Breast epithelium (tissue), 4 donors: ENCODE measurements at regions not wholly inside any gene's neighbourhood (a gene's known extent, or its start where the extent isn't known, plus 50 kb on each side); places are given as distances from the start of the nearest gene placed in this dataset.

Experiments
- DNase-seq, 2 donors: peaks; one replicate each; pipeline ENCODE4 v3.0.0-alpha.2; 2019; ENCODE audit warnings: low spot score in 2 of 2
- H3K27ac ChIP-seq, 2 donors: fragments of 200-600 bp; sonication (generic) in 1 of 2; one replicate each; pipeline ENCODE4 v1.5.1; 2016 to 2019; ENCODE audit warnings: mild to moderate bottlenecking in 1 of 2
- H3K27me3 ChIP-seq, 2 donors: fragments of 200-600 bp; sonication (generic) in 1 of 2; one replicate each; pipeline versions ENCODE4 v1.5.1 to v1.6.0; 2017 to 2019; ENCODE audit warnings: control low read depth in 1 of 2, mild to moderate bottlenecking in 1 of 2
- H3K36me3 ChIP-seq: fragments of 200-600 bp; one replicate; pipeline ENCODE4 v1.5.1; 2019
- H3K4me1 ChIP-seq, 2 donors: fragments of 200-600 bp; sonication (generic); one replicate each; pipeline ENCODE4 v1.5.1; 2016 to 2019; ENCODE audit warnings: control low read depth in 1 of 2
- H3K4me3 ChIP-seq, 3 donors: fragments of 200-600 bp; sonication (generic); 1 replicate in 2 of 3; 2 replicates in 1 of 3; pipeline ENCODE4 v1.5.1; 2016 to 2019; ENCODE audit warnings: mild to moderate bottlenecking in 3 of 3, moderate library complexity in 2 of 3
- H3K9me3 ChIP-seq, 2 donors: fragments of 200-600 bp; sonication (generic) in 1 of 2; one replicate each; pipeline ENCODE4 v1.5.1; 2016 to 2019; ENCODE audit warnings: control low read depth in 1 of 2
- POLR2A ChIP-seq: fragments of 450-650 bp; IDR thresholded peaks from one replicate; pipeline ENCODE4 v1.6.1; 2016; ENCODE audit warnings: antibody characterized with exemption, mild to moderate bottlenecking, moderate library complexity
- POLR2AphosphoS5 ChIP-seq, 3 donors: sonication (generic); formaldehyde crosslinking; IDR thresholded peaks; one replicate each; pipeline ENCODE4 v1.6.1; 2017; ENCODE audit warnings: antibody characterized with exemption in 3 of 3
- intact Hi-C: fragments of 100-400 bp; cut with DNase I; formaldehyde crosslinking; loops from one replicate; pipeline ENCODE4 v1.15.1; 2023; ENCODE audit warnings: low total_unique reads
- TF ChIP-seq, protein P1 (sequence below), 3 donors: fragments of 450-650 bp; IDR thresholded peaks; one replicate each; pipeline ENCODE4 v1.5.1; 2016 to 2017; ENCODE audit warnings: antibody characterized with exemption in 3 of 3, mild to moderate bottlenecking in 3 of 3, moderate library complexity in 3 of 3

DNA sequence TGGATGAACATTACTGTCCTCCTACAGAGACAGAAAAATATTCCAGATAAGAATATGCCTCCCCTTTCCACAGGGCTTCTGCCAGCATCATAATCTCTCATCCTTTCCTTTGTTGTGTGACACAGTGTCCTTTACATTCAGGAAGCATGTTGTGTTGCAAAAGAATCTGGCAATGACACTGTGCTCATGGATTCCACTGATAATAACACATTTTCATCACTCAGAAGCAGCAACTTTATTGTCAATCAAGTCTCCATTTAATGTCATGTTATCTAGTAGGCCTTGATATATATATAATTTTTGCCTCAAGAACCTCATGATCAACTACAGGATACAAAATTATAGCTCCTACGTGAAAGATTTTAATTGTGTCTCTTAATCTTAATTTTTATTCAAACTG is 833.9 kb downstream of the FSTL5 start:
- no peak for DNase-seq
- intact Hi-C loops = no loop called here
- Histone ChIP-seq H3K9me3 (no peaks in the 10 kb centered on the region), H3K4me3 (no peak overlapping the region), H3K27me3 (no peaks in the 10 kb centered on the region), H3K27ac (no peak overlapping the region), H3K36me3 (no peaks in the 10 kb centered on the region), H3K4me1 (no peaks in the 10 kb centered on the region)
- TF ChIP-seq, protein P1, sequence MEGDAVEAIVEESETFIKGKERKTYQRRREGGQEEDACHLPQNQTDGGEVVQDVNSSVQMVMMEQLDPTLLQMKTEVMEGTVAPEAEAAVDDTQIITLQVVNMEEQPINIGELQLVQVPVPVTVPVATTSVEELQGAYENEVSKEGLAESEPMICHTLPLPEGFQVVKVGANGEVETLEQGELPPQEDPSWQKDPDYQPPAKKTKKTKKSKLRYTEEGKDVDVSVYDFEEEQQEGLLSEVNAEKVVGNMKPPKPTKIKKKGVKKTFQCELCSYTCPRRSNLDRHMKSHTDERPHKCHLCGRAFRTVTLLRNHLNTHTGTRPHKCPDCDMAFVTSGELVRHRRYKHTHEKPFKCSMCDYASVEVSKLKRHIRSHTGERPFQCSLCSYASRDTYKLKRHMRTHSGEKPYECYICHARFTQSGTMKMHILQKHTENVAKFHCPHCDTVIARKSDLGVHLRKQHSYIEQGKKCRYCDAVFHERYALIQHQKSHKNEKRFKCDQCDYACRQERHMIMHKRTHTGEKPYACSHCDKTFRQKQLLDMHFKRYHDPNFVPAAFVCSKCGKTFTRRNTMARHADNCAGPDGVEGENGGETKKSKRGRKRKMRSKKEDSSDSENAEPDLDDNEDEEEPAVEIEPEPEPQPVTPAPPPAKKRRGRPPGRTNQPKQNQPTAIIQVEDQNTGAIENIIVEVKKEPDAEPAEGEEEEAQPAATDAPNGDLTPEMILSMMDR (IDR thresholded peaks at IDR 0.05) = no peak
- TF ChIP-seq POLR2A (no peak), POLR2AphosphoS5 (IDR thresholded peaks at IDR 0.05) (no peak)

DNA sequence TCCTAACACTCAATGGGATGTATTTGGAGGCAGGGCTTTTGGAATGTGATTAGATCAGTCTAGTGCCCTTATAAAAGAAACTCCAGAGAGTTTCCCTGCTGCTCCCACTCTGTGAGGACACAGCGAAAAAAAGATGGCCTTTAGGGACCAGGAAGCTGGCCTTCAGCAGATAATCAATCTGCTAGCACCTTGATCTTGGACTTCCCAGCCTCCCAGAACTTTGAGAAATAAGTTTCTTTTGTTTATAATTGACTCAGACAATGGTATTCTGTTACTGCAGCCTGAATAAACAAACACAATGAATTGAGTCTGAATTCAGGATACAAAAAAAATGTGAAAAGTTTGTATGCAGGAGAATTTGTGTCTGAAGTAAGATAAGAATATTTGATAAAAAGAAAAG is 842.1 kb downstream of the FSTL5 start:
- intact Hi-C loops = no loop called here
- Histone ChIP-seq H3K9me3 (no peaks in the 10 kb centered on the region), H3K27ac (no peak overlapping the region), H3K27me3 (no peaks in the 10 kb centered on the region), H3K4me1 (no peaks in the 10 kb centered on the region), H3K4me3 (no peak overlapping the region), H3K36me3 (no peaks in the 10 kb centered on the region)
- TF ChIP-seq POLR2AphosphoS5 (IDR thresholded peaks at IDR 0.05) (no peak), POLR2A (no peak)
- TF ChIP-seq, protein P1 (IDR thresholded peaks at IDR 0.05) = no peak
- DNase-seq = no peak

DNA sequence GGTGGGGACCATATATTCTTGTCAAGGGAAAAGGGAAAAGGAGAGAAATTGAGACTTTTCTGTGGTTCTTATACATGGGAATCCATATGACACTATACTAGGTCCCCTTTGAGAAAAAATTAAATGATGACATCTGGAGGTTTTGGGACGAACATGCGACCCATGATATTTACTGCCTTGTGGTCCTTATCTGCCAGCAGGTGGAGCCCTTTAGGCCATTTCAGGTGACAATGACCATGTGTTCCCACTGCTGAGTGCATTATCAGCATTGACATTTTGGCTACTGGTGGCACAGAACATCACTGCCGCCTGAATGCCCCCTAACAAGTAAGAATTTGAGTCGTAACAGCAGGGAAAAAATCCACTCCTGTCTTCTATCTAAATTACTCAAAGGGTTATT is 843.4 kb downstream of the FSTL5 start:
- TF ChIP-seq, protein P1 (IDR thresholded peaks at IDR 0.05) = no peak
- no peak for TF ChIP-seq POLR2AphosphoS5 (IDR thresholded peaks at IDR 0.05)
- TF ChIP-seq POLR2A = no peak
- intact Hi-C loops = no loop called here
- H3K36me3 ChIP-seq = no peaks in the 10 kb centered on the region
- no peaks in the 10 kb centered on the region for H3K27me3 ChIP-seq
- H3K9me3 ChIP-seq = no peaks in the 10 kb centered on the region
- H3K4me3 ChIP-seq = no peak overlapping the region
- DNase-seq = no peak
- no peaks in the 10 kb centered on the region for H3K4me1 ChIP-seq
- no peak overlapping the region for H3K27ac ChIP-seq

DNA sequence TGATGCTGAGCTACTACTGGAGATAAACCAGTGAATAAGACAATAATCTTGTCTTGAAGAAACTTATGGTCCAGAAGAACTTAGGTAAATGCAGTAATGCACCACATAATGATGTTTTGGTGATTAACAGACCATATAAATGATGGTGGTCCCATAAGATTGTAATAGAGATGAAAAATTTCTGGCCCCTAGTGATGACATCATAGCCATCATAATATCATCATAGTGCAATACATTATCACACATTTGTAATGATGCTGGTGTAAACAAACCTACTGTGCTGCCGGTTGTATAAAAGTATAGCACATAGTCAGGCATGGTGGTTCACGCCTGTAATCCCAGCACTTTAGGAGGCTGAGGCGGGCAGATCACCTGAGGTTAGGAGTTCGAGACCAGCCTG is 846.8 kb downstream of the FSTL5 start:
- no peaks in the 10 kb centered on the region for H3K9me3 ChIP-seq
- no peaks in the 10 kb centered on the region for H3K4me1 ChIP-seq
- TF ChIP-seq POLR2A = no peak
- no peak for TF ChIP-seq POLR2AphosphoS5 (IDR thresholded peaks at IDR 0.05)
- TF ChIP-seq, protein P1 (IDR thresholded peaks at IDR 0.05) = no peak
- H3K27me3 ChIP-seq = no peaks in the 10 kb centered on the region
- no peak overlapping the region for H3K4me3 ChIP-seq
- no peaks in the 10 kb centered on the region for H3K36me3 ChIP-seq
- no peak for DNase-seq
- H3K27ac ChIP-seq = no peak overlapping the region
- intact Hi-C loops = no loop called here

DNA sequence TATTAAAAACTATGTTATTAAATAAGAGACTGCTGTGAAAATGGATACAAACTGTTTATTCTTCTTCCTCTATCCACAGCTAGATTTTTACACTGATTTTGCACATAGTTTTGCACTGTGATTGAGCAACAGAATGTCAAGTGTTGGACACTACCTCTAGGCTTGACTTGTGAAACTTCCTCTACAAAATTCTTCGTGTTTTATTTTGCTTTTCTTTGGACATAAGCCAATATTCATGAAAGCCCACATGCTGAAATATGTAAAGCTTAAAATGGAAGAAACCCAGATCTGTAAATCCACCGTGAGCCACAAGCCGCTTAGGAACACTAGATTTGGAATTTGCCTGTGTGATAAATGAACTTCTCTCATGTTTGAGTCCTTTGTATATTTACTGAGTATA is 849.4 kb downstream of the FSTL5 start:
- Histone ChIP-seq H3K27ac (no peak overlapping the region), H3K4me1 (no peaks in the 10 kb centered on the region), H3K9me3 (no peaks in the 10 kb centered on the region), H3K27me3 (no peaks in the 10 kb centered on the region), H3K4me3 (no peak overlapping the region), H3K36me3 (no peaks in the 10 kb centered on the region)
- DNase-seq = no peak
- intact Hi-C loops = no loop called here
- TF ChIP-seq POLR2A (no peak), POLR2AphosphoS5 (IDR thresholded peaks at IDR 0.05) (no peak)
- TF ChIP-seq, protein P1 (IDR thresholded peaks at IDR 0.05) = no peak
